Naive B cell (primary cell): ENCODE measurements at regions not wholly inside any gene's neighbourhood (a gene's known extent, or its start where the extent isn't known, plus 50 kb on each side); places are given as distances from the start of the nearest gene placed in this dataset.
"Not testable (repeated sequence)": the region's sequence is repeated elsewhere in the genome, so short reads cannot be mapped to it uniquely, and the experiment has no call there.

Source experiments
- ATAC-seq, 2 donors: fragments of 150-1000 bp; cut with Tn5 transposase; 2 replicates each; pipeline ENCODE4 v1.10.0; 2021; ENCODE audit warnings: low read depth in 2 of 2, mild to moderate bottlenecking in 2 of 2, moderate library complexity in 2 of 2
- DNase-seq: peaks from one replicate; pipeline ENCODE4 v3.0.0; 2022
- H3K27ac Mint-ChIP-seq, 6 donors: one replicate each; pipeline ENCODE4 v1.8.0; 2020 to 2022; ENCODE audit warnings: mild to moderate bottlenecking in 6 of 6, mixed read lengths in 6 of 6, moderate library complexity in 5 of 6, inconsistent platforms in 2 of 6
- H3K27me3 Mint-ChIP-seq, 3 donors: one replicate each; pipeline ENCODE4 v1.8.0; 2021 to 2022; ENCODE audit warnings: mixed read lengths in 3 of 3, mild to moderate bottlenecking in 1 of 3
- H3K36me3 Mint-ChIP-seq, 2 donors: one replicate each; pipeline ENCODE4 v1.8.0; 2020 to 2022; ENCODE audit warnings: mixed read lengths in 2 of 2, inconsistent platforms in 1 of 2, mild to moderate bottlenecking in 1 of 2
- H3K4me1 Mint-ChIP-seq, 3 donors: one replicate each; pipeline ENCODE4 v1.8.0; 2020 to 2022; ENCODE audit warnings: mixed read lengths in 3 of 3, inconsistent platforms in 1 of 3, mild to moderate bottlenecking in 1 of 3, moderate library complexity in 1 of 3
- H3K4me3 Mint-ChIP-seq, 8 donors: one replicate each; pipeline ENCODE4 v1.8.0; 2020 to 2022; ENCODE audit warnings: mild to moderate bottlenecking in 8 of 8, mixed read lengths in 8 of 8, moderate library complexity in 8 of 8, inconsistent platforms in 2 of 8
- H3K9me3 Mint-ChIP-seq, 7 donors: one replicate each; pipeline ENCODE4 v1.8.0; 2020 to 2022; ENCODE audit warnings: mixed read lengths in 7 of 7, mild to moderate bottlenecking in 5 of 7, inconsistent platforms in 2 of 7, moderate library complexity in 1 of 7

DNA sequence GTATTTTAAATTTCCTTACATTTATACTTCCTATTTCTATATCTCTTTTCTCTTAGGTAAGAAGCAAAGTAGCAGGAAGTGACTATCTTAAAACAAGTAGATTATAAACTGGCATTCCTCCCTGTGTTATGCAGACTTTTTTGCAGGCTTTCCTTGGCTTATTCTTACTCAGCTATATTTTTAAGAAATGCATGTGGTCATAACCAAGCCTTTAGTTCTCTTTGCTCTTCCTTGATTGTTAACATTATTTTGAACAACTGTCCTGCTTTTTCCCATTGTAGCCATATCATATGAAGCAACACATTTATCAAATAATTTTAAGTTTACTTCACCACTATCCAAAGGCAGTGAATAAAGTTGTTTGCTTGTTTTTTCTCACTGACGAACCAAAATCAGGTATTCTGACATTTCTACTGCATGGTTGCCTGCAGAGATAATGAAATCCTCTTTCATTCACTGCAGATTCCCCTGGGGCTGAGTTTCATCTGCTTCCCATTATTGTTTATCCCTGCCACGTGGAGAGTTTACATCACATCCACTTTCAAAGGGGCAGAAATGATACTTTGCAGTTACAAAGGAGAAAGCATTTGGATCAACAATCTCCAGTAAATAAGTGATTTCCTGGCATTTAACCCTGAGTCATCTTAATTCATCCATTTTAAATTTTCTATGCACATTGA lies 389.9 kb upstream of the SEMA3C start:
- Mint-ChIP-seq H3K27me3 (no peaks in the 10 kb centered on the region), H3K27ac (no peak overlapping the region), H3K9me3 (peaks cover 0 to 2% (median 0%) of the 10 kb centered on the region in 7 donors), H3K4me3 (no peak overlapping the region), H3K4me1 (no peaks in the 10 kb centered on the region), H3K36me3 (no peaks in the 10 kb centered on the region)
- DNase-seq (no peak), ATAC-seq (no peak)

GRCh38 chr7:81301815-81302214 lies 383.0 kb upstream of the SEMA3C start:
- H3K27ac Mint-ChIP-seq, result no peak overlapping the region
- no peaks in the 10 kb centered on the region for H3K4me1 Mint-ChIP-seq
- DNase-seq (no peak), ATAC-seq (no peak)
- H3K4me3 Mint-ChIP-seq, result no peak overlapping the region
- H3K9me3 Mint-ChIP-seq, result peaks cover 0 to under 1% (median 0%) of the 10 kb centered on the region in 7 donors
- no peaks in the 10 kb centered on the region for H3K36me3 Mint-ChIP-seq
- no peaks in the 10 kb centered on the region for H3K27me3 Mint-ChIP-seq

DNA sequence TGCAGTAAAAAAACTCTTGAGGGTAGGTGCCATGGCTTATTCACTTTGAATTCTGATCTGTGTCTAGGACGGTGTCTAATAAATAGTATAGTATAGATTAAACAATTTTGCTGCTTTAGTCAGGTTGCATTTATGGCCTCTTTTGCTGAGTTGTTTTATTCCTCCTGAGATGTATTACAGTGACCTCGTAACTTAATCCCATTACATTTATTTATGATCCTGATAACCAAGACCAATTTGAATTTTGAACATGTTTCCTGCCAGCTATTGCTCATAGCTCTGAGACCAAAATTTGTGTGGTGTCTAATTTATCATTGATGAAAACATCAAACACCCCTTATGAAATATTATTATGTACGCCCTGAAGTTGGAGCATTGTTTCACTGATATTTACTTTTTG lies 381.9 kb upstream of the SEMA3C start:
- DNase-seq (no peak), ATAC-seq (no peak)
- Mint-ChIP-seq H3K27me3 (no peaks in the 10 kb centered on the region), H3K9me3 (peaks cover 0 to 8% (median 0%) of the 10 kb centered on the region in 7 donors), H3K27ac (no peak overlapping the region), H3K36me3 (no peaks in the 10 kb centered on the region), H3K4me3 (no peak overlapping the region), H3K4me1 (no peaks in the 10 kb centered on the region)

DNA sequence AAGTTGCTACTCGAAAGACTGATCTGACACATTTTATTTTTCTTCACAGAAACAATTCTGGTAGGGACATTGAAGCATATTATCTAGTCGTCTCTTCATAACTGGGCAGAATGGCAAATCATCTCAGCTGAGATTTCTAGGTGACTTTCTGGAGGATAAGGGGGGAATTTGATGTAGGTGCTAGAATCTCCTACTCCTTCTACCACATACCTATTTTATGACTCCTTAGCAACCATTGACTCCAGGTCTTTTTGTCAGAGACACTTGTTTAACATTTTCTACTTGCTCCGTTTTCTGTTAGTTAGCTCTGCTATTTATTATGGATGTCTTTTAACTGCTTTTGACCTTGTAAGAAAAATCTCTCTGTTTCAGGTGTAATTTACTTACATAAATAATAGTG lies 380.9 kb upstream of the SEMA3C start:
- H3K4me3 Mint-ChIP-seq, result no peak overlapping the region
- no peaks in the 10 kb centered on the region for H3K4me1 Mint-ChIP-seq
- DNase-seq (no peak), ATAC-seq (no peak)
- H3K27ac Mint-ChIP-seq, result no peak overlapping the region
- H3K27me3 Mint-ChIP-seq, result no peaks in the 10 kb centered on the region
- H3K36me3 Mint-ChIP-seq, result no peaks in the 10 kb centered on the region
- peaks cover 0 to 8% (median 0%) of the 10 kb centered on the region in 7 donors for H3K9me3 Mint-ChIP-seq

DNA sequence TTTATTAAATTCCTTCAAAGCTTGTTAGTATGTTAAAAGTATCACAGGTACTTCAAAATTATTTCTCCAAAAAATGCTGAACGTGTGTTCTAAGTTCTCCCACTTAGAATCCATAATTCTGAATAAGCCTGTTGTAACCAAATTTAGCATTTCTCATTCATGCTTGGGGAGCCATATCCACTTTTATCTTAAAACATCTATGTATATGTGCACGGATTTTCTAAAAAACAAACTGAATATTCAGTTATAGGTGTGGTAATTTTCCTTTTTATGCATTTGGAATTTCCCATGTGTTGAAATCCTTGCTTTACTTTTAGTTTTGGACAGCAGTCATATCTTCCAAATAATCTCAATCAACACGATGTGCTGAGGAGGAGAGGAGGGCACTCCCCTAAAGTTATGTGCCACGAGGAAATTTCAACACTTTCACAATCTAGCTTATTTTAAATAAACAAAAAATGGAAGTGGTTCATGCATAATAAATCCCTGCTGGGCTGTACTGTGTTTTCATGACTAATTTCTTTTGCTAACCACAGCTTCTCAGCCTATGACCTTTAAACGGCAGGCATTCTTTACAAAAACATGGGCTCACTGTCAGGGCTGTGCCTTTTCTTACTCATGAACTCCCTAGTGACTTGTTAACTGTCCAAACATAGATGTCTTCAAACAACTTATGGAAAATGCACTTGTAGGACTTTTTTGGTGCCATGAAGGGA lies 380.3 kb upstream of the SEMA3C start:
- no peak for DNase-seq
- no peak for ATAC-seq
- H3K27ac Mint-ChIP-seq, result no peak overlapping the region

GRCh38 chr7:81297317-81297716 lies 378.5 kb upstream of the SEMA3C start:
- no peaks in the 10 kb centered on the region for H3K27me3 Mint-ChIP-seq
- DNase-seq (no peak), ATAC-seq (no peak)
- H3K9me3 Mint-ChIP-seq, result peaks cover 0 to 8% (median 0%) of the 10 kb centered on the region in 7 donors
- no peak overlapping the region for H3K4me3 Mint-ChIP-seq
- no peaks in the 10 kb centered on the region for H3K4me1 Mint-ChIP-seq
- no peak overlapping the region for H3K27ac Mint-ChIP-seq
- no peaks in the 10 kb centered on the region for H3K36me3 Mint-ChIP-seq

More for the DNA sequence above, 380.3 kb upstream of the SEMA3C start:
- Mint-ChIP-seq H3K4me1 (no peaks in the 10 kb centered on the region), H3K27me3 (no peaks in the 10 kb centered on the region), H3K4me3 (no peak overlapping the region), H3K36me3 (no peaks in the 10 kb centered on the region), H3K9me3 (peaks cover 0 to 8% (median 0%) of the 10 kb centered on the region in 7 donors)

GRCh38 chr7:81296726-81297125 lies 377.9 kb upstream of the SEMA3C start:
- Mint-ChIP-seq H3K4me1 (no peaks in the 10 kb centered on the region), H3K9me3 (peaks cover 0 to 8% (median 0%) of the 10 kb centered on the region in 7 donors), H3K36me3 (no peaks in the 10 kb centered on the region), H3K27ac (no peak overlapping the region), H3K27me3 (no peaks in the 10 kb centered on the region), H3K4me3 (no peak overlapping the region)
- DNase-seq, result no peak
- ATAC-seq, result no peak

DNA sequence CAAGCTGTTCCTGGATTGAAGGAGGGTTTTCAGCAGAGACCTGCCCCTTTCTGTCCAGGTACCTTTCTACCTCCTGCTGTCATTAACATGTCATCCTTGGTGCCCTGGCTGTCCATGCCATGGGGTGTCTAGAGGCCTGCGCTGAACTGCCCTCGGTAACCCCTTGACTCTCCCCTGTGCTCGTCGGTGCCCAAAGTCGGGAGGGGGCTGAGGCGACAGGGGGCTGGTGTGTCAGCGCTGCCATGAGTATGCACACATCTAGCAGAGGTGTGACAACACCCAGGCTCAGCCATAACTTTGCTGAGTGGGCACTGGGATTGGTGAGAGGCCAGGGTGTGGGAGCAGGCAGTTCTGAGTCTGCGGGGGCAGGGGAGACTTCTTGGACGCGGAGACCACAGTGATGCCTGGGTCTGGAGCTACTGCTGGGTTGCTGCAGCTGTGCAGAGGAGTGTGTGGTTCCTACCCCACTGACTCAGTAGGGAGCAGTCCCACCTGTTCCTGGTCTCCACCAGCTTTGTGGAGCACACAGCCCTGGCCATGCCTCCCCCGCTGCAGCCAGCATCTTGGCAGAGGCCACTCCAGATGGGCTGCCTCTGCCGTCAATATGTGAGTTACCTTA lies 376.2 kb upstream of the SEMA3C start:
- H3K4me1 Mint-ChIP-seq, result no peaks in the 10 kb centered on the region
- no peak overlapping the region for H3K27ac Mint-ChIP-seq
- no peaks in the 10 kb centered on the region for H3K27me3 Mint-ChIP-seq
- H3K36me3 Mint-ChIP-seq, result no peaks in the 10 kb centered on the region
- DNase-seq, result no peak
- peaks cover 0 to 8% (median under 1%) of the 10 kb centered on the region in 7 donors for H3K9me3 Mint-ChIP-seq
- H3K4me3 Mint-ChIP-seq, result no peak overlapping the region
- no peak for ATAC-seq

DNA sequence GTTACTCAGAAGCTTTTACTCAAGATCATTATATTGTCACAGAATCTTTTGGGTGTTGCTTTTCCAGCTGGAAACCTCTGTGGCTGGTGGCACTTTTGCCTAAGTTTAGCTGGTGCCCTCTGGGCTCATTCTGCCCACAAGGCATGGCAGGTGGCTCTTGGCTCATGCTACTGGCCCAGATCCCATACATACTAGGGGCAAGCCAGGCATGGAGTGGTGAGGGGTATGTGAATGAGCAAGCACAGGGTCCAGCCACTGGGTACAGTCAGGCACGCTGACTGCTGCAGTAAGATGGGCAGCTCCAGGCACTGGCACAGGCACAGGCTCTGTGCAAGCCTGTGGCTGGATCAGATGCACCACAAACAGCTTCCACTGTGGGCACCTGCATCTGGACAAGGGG lies 375.0 kb upstream of the SEMA3C start:
- H3K4me1 Mint-ChIP-seq, result no peaks in the 10 kb centered on the region
- no peak for DNase-seq
- no peaks in the 10 kb centered on the region for H3K27me3 Mint-ChIP-seq
- H3K36me3 Mint-ChIP-seq, result no peaks in the 10 kb centered on the region
- H3K27ac Mint-ChIP-seq, result no peak overlapping the region
- no peak for ATAC-seq
- peaks cover 0 to 8% (median 2%) of the 10 kb centered on the region in 7 donors for H3K9me3 Mint-ChIP-seq
- H3K4me3 Mint-ChIP-seq, result no peak overlapping the region

DNA sequence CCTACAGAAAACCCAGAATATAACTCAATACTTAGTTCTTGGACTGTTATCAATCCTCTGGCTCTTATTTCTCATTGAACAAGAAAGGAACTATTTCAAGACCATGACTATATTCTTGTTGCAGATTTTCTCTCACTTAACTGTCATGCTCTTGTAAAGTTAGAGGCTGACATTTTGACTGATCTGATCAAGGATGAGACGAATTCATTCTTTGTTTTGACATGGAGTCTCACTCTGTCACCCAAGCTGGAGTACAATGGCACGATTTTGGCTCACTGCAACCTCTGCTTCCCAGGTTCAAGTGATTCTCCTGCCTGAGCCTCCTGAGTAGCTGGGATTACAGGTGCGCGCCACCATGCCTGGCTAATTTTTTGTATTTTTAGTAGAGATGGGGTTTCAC lies 367.9 kb upstream of the SEMA3C start:
- not testable (repeated sequence) for DNase-seq, H3K27ac Mint-ChIP-seq, H3K27me3 Mint-ChIP-seq, H3K36me3 Mint-ChIP-seq, H3K4me1 Mint-ChIP-seq, ATAC-seq
- Mint-ChIP-seq H3K4me3 (peak overlapping the region in 1 of 8 donors; percentile 9), H3K9me3 (peaks cover 0 to 19% (median 2%) of the 10 kb centered on the region in 7 donors)

GRCh38 chr7:81285142-81285871 lies 366.5 kb upstream of the SEMA3C start:
- ATAC-seq (no peak), DNase-seq (no peak)
- Mint-ChIP-seq H3K36me3 (no peaks in the 10 kb centered on the region), H3K27ac (no peak overlapping the region), H3K9me3 (peaks cover 0 to 21% (median 3%) of the 10 kb centered on the region in 7 donors), H3K27me3 (no peaks in the 10 kb centered on the region), H3K4me1 (no peaks in the 10 kb centered on the region), H3K4me3 (no peak overlapping the region)

DNA sequence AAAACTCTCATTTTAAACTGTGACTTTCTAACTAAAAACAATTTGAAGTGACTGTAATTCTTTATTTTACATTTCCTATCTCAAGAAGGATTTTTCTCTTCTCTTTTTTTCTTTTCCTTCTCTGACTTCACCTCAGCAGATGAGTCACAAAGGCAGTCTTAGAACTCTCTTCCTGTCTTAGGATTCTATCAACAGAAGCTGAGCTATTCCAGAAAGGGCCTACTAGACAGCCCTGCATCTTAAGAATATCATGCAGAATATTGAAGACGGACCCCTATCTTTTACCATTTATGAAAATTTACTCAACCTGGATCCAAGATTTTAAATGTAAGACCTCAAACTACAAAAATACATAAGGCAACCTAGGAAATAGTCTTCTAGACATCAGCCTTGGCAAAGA lies 365.7 kb upstream of the SEMA3C start:
- Mint-ChIP-seq H3K27me3 (no peaks in the 10 kb centered on the region), H3K4me3 (no peak overlapping the region), H3K27ac (no peak overlapping the region), H3K9me3 (peaks cover 0 to 25% (median 3%) of the 10 kb centered on the region in 7 donors), H3K4me1 (no peaks in the 10 kb centered on the region), H3K36me3 (no peaks in the 10 kb centered on the region)
- no peak for ATAC-seq
- DNase-seq, result no peak

GRCh38 chr7:81280531-81280930 lies 361.7 kb upstream of the SEMA3C start:
- Mint-ChIP-seq H3K36me3 (no peaks in the 10 kb centered on the region), H3K9me3 (peaks cover 0 to 23% (median 9%) of the 10 kb centered on the region in 7 donors), H3K4me1 (no peaks in the 10 kb centered on the region), H3K4me3 (no peak overlapping the region), H3K27me3 (no peaks in the 10 kb centered on the region), H3K27ac (no peak overlapping the region)
- no peak for ATAC-seq
- DNase-seq, result no peak
